Fibroblast of lung (primary cell): ENCODE measurements at regions not wholly inside any gene's neighbourhood (a gene's known extent, or its start where the extent isn't known, plus 50 kb on each side); places are given as distances from the start of the nearest gene placed in this dataset.

Experiments used
- EZH2 ChIP-seq: IDR thresholded peaks from 2 replicates; pipeline ENCODE4 v1.5.1; 2012; ENCODE audit warnings: low read length, control low read depth, mild to moderate bottlenecking; ENCODE audit errors: missing control alignments
- TF ChIP-seq, protein P1 (sequence below), 2 donors: IDR thresholded peaks in 1 of 2; conservative IDR thresholded peaks in 1 of 2; 1 replicate in 1 of 2; 2 replicates in 1 of 2; pipeline ENCODE4 v1.5.1; 2011 to 2012; ENCODE audit warnings: low read length in 2 of 2, control low read depth in 1 of 2, inconsistent platforms in 1 of 2, low read depth in 1 of 2, mild to moderate bottlenecking in 1 of 2

DNA sequence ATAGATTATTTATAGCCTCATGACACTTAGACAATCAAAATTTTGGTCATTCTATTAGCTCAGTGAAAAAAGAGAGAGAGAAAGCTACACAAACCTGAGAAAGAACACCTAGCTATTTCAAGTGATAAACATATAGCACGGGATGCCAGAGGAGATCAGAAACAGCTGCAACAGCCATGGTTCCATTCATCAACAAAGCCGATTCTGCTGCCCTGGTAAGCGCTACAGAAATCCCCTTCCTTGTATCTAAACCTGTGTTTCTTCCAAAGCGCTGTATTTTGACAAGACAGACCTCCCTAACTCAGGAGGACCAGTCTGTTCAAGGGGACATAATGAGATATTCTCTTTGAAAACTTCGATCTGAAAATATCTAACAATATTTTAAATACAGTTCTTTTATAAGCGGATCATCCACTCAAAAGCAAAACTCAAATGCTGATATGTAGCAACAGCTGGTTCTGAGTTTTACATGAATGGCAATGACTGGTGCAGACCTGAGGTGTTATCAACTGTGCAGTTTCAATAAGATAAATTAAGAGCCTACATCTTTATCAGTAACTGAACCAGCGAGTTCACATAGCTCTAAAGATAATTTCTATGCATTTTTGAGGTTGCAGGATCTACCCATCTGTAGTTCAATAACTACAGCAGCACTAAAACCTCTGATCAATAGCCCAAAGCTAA lies 447.8 kb downstream of the FRK start:
- TF ChIP-seq, protein P1, sequence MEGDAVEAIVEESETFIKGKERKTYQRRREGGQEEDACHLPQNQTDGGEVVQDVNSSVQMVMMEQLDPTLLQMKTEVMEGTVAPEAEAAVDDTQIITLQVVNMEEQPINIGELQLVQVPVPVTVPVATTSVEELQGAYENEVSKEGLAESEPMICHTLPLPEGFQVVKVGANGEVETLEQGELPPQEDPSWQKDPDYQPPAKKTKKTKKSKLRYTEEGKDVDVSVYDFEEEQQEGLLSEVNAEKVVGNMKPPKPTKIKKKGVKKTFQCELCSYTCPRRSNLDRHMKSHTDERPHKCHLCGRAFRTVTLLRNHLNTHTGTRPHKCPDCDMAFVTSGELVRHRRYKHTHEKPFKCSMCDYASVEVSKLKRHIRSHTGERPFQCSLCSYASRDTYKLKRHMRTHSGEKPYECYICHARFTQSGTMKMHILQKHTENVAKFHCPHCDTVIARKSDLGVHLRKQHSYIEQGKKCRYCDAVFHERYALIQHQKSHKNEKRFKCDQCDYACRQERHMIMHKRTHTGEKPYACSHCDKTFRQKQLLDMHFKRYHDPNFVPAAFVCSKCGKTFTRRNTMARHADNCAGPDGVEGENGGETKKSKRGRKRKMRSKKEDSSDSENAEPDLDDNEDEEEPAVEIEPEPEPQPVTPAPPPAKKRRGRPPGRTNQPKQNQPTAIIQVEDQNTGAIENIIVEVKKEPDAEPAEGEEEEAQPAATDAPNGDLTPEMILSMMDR (conservative IDR thresholded peaks at IDR 0.05 in 1 of 2, IDR thresholded peaks at IDR 0.05 in 1 of 2; ENCODE audit: low read depth in 1 of 2, low read length in 2 of 2): no peak
- TF ChIP-seq EZH2: no peak
